Endodermal cell (in vitro differentiated cells): ENCODE measurements at regions not wholly inside any gene's neighbourhood (a gene's known extent, or its start where the extent isn't known, plus 50 kb on each side); places are given as distances from the start of the nearest gene placed in this dataset.

Source experiments
- DNase-seq: peaks from one replicate; pipeline ENCODE4 v3.0.0-alpha.2; 2017
- H3K27ac ChIP-seq: 2 replicates; pipeline ENCODE4 v1.5.1; 2013; ENCODE audit warnings: mild to moderate bottlenecking, low read depth, low read length, moderate library complexity
- H3K27me3 ChIP-seq: 2 replicates; pipeline ENCODE4 v1.6.1; 2013; ENCODE audit warnings: mild to moderate bottlenecking, low read length, moderate library complexity; ENCODE audit not compliant: insufficient read depth, control insufficient read depth, poor library complexity, severe bottlenecking
- H3K36me3 ChIP-seq: 2 replicates; pipeline ENCODE4 v1.7.0; 2013; ENCODE audit warnings: mild to moderate bottlenecking, low read length, moderate library complexity; ENCODE audit not compliant: control insufficient read depth, insufficient read depth
- H3K4me1 ChIP-seq: one replicate; pipeline ENCODE4 v1.7.0; 2013; ENCODE audit warnings: low read length; ENCODE audit not compliant: control insufficient read depth, insufficient read depth
- H3K4me3 ChIP-seq: 2 replicates; pipeline ENCODE4 v1.5.1; 2013; ENCODE audit warnings: mild to moderate bottlenecking, low read length, moderate library complexity
- H3K9ac ChIP-seq: 2 replicates; pipeline ENCODE4 v1.6.1; 2013; ENCODE audit warnings: mild to moderate bottlenecking, low read length, moderate library complexity; ENCODE audit not compliant: poor library complexity, severe bottlenecking; ENCODE audit errors: extremely low read depth
- H3K9me3 ChIP-seq: 2 replicates; pipeline ENCODE4 v1.6.1; 2013; ENCODE audit warnings: mild to moderate bottlenecking, low read length, moderate library complexity; ENCODE audit not compliant: control insufficient read depth
- H3K27ac Mint-ChIP-seq: 2 replicates; pipeline ENCODE4 v1.8.0; 2020; ENCODE audit warnings: mixed read lengths
- H3K27me3 Mint-ChIP-seq: 2 replicates; pipeline ENCODE4 v1.8.0; 2021; ENCODE audit warnings: mild to moderate bottlenecking, mixed read lengths; ENCODE audit not compliant: insufficient read depth
- H3K36me3 Mint-ChIP-seq: 2 replicates; pipeline ENCODE4 v1.8.0; 2020; ENCODE audit warnings: low read depth, mixed read lengths
- H3K4me1 Mint-ChIP-seq: 2 replicates; pipeline ENCODE4 v1.8.0; 2020; ENCODE audit warnings: mixed read lengths
- H3K4me3 Mint-ChIP-seq: 2 replicates; pipeline ENCODE4 v1.8.0; 2020; ENCODE audit warnings: mild to moderate bottlenecking, moderate library complexity, mixed read lengths
- H3K9me3 Mint-ChIP-seq: 2 replicates; pipeline ENCODE4 v1.8.0; 2020; ENCODE audit warnings: mild to moderate bottlenecking, mixed read lengths
- CTCF ChIP-seq: fragments of 200-600 bp; sonication (generic); conservative IDR thresholded peaks from 2 replicates; pipeline ENCODE4 v1.5.0; 2021; ENCODE audit warnings: antibody characterized with exemption, mild to moderate bottlenecking
- WGBS, 2 experiments: methylation state at CpG; one replicate each; pipeline versions ENCODE4 v1.1.5 to v1.1.7; 2013; ENCODE audit warnings: missing lambda C conversion rate in 2 of 2, mixed read lengths in 1 of 2; ENCODE audit not compliant: insufficient coverage in 1 of 2, insufficient read length in 1 of 2; 5-methylcytosine and 5-hydroxymethylcytosine counted together

GRCh38 chr1:99539131-99539530 lies 106.8 kb upstream of the PALMD start:
- Mint-ChIP-seq H3K27ac (no peak overlapping the region), H3K4me1 (peaks cover 4% of the 10 kb centered on the region), H3K4me3 (no peak overlapping the region), H3K27me3 (no peaks in the 10 kb centered on the region), H3K36me3 (no peaks in the 10 kb centered on the region), H3K9me3 (peaks cover 16% of the 10 kb centered on the region)
- Histone ChIP-seq H3K9me3 (no peaks in the 10 kb centered on the region), H3K4me1 (no peaks in the 10 kb centered on the region), H3K4me3 (no peak overlapping the region), H3K27ac (no peak overlapping the region), H3K36me3 (no peaks in the 10 kb centered on the region), H3K27me3 (no peaks in the 10 kb centered on the region), H3K9ac (no peak overlapping the region)
- DNase-seq: no peak
- TF ChIP-seq CTCF: no peak

DNA sequence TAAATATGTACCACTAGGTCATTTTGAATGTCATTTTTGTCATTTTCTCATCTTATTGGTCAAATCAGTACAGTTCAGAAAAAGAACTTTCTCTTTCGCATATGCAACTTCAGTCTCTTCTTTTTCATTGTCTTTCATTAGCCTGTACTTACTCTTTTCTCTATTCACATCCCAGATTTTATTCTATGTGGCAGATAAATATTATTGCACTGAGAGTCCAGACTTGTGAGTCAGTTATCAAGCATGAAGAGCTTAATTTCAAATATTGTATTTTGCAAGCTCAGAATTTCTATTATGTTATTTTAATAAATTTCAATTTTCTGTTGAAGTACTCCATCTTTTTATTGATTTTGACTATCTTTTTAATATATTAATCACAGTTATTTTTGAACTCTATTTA lies 105.2 kb upstream of the PALMD start:
- no peaks in the 10 kb centered on the region for H3K36me3 ChIP-seq
- H3K27me3 ChIP-seq: no peaks in the 10 kb centered on the region
- no peaks in the 10 kb centered on the region for H3K36me3 Mint-ChIP-seq
- no peak overlapping the region for H3K27ac ChIP-seq
- no peak overlapping the region for H3K27ac Mint-ChIP-seq
- no peaks in the 10 kb centered on the region for H3K9me3 ChIP-seq
- no peaks in the 10 kb centered on the region for H3K4me1 ChIP-seq
- 80 to 92% methylated on average over 1 of the region's 1 CpG for WGBS, 2 experiments
- no peak for DNase-seq
- H3K4me3 Mint-ChIP-seq: no peak overlapping the region
- peaks cover 16% of the 10 kb centered on the region for H3K9me3 Mint-ChIP-seq
- H3K9ac ChIP-seq: no peak overlapping the region
- H3K4me3 ChIP-seq: no peak overlapping the region
- no peaks in the 10 kb centered on the region for H3K27me3 Mint-ChIP-seq
- H3K4me1 Mint-ChIP-seq: no peaks in the 10 kb centered on the region
- TF ChIP-seq CTCF: no peak

DNA sequence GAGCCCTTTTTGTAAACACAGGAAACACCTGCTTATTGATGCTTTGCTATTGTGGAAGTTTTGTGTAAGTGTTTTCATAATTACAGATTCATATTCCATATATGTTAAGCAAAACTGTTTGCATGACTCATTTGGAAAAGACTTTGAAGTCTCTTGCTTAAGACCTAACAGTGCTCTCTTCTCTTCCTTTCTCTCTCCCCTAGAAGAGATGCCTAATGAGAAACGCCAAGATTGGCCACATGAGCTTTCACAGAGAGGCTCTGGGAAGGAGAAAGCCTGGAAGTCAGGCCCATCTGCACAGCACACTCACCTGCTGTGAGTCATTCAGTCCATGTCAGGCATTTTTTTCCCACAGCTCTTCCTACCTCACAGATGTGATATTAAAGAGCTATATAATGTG lies 101.6 kb upstream of the PALMD start:
- H3K4me1 ChIP-seq: no peaks in the 10 kb centered on the region
- TF ChIP-seq CTCF: no peak
- Mint-ChIP-seq H3K4me1 (no peaks in the 10 kb centered on the region), H3K27ac (no peak overlapping the region), H3K36me3 (no peaks in the 10 kb centered on the region), H3K9me3 (peaks cover 9% of the 10 kb centered on the region), H3K27me3 (no peaks in the 10 kb centered on the region), H3K4me3 (no peak overlapping the region)
- no peak overlapping the region for H3K9ac ChIP-seq
- H3K27me3 ChIP-seq: no peaks in the 10 kb centered on the region
- H3K9me3 ChIP-seq: no peaks in the 10 kb centered on the region
- WGBS, 2 experiments: 81 to 83% methylated on average over 1 of the region's 1 CpG
- no peaks in the 10 kb centered on the region for H3K36me3 ChIP-seq
- H3K4me3 ChIP-seq: no peak overlapping the region
- no peak for DNase-seq
- no peak overlapping the region for H3K27ac ChIP-seq
